ENCODE measurements at regions not wholly inside any gene's neighbourhood (a gene's known extent, or its start where the extent isn't known, plus 50 kb on each side); places are given as distances from the start of the nearest gene placed in this dataset.

DNA sequence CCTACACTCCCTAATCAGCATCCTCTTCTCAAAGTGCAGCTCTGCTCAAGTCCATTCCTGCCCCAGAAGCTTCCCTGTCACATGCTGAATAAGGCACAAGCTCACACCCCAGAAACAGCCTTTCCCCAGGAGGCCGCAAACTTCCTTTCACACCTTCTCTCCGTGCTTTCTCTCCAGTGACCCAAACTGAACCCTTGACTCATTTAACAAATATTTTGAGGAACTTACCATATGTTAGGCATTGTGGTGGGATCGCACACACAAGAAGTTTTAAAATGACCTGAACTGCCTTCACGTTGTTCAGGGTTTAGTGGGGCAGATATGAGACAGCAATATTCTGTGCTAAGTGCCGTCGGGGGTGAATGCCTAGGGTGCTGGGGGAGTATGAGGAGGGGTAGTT, 161.3 kb downstream of the INSIG2 start:
- TF ChIP-seq, protein P1, sequence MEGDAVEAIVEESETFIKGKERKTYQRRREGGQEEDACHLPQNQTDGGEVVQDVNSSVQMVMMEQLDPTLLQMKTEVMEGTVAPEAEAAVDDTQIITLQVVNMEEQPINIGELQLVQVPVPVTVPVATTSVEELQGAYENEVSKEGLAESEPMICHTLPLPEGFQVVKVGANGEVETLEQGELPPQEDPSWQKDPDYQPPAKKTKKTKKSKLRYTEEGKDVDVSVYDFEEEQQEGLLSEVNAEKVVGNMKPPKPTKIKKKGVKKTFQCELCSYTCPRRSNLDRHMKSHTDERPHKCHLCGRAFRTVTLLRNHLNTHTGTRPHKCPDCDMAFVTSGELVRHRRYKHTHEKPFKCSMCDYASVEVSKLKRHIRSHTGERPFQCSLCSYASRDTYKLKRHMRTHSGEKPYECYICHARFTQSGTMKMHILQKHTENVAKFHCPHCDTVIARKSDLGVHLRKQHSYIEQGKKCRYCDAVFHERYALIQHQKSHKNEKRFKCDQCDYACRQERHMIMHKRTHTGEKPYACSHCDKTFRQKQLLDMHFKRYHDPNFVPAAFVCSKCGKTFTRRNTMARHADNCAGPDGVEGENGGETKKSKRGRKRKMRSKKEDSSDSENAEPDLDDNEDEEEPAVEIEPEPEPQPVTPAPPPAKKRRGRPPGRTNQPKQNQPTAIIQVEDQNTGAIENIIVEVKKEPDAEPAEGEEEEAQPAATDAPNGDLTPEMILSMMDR (IDR thresholded peaks at IDR 0.05) = no peak
- no peak overlapping the region for H2AFZ ChIP-seq

DNA sequence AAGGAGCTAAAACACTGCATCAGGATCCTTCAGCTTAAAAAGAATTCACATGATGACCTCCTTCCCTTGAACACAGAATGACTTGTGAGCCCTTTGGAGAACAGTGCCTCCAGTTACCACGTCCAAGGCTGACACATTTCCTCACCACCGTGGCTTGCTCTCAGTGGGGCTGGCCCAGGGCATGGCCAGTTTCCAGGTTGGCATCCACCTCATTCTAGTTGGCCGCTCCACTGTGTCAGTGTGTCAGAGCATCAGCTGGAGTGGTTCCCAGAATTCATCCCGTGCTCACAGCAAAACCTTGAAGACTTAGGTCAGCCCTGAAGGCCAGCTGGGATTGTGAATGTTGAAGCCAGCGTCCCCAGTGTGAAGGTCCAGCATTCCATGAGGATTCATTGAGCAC, 158.5 kb downstream of the INSIG2 start:
- Histone ChIP-seq H2AFZ (no peak overlapping the region), H3K36me3 (ENCODE audit: control insufficient read depth, insufficient read depth, low read length) (no peaks in the 10 kb centered on the region), H3K9me3 (ENCODE audit: control insufficient read depth, low read length) (no peaks in the 10 kb centered on the region), H3K79me2 (no peaks in the 10 kb centered on the region), H3K27me3 (ENCODE audit: control insufficient read depth, insufficient read depth, low read length) (no peaks in the 10 kb centered on the region), H3K4me3 (ENCODE audit: low read depth, low read length) (no peak overlapping the region), H3K4me1 (no peaks in the 10 kb centered on the region), H3K9ac (no peak overlapping the region), H3K4me2 (ENCODE audit: low read length) (no peak overlapping the region), H3K27ac (no peak overlapping the region)
- TF ChIP-seq, protein P1 (IDR thresholded peaks at IDR 0.05) = no peak

More for the DNA sequence above, 161.3 kb downstream of the INSIG2 start:
- Histone ChIP-seq H3K4me1 (no peaks in the 10 kb centered on the region), H3K4me3 (ENCODE audit: low read depth, low read length) (no peak overlapping the region), H3K79me2 (no peaks in the 10 kb centered on the region), H3K9me3 (ENCODE audit: control insufficient read depth, low read length) (no peaks in the 10 kb centered on the region), H3K27me3 (ENCODE audit: control insufficient read depth, insufficient read depth, low read length) (no peaks in the 10 kb centered on the region), H3K27ac (no peak overlapping the region), H3K4me2 (ENCODE audit: low read length) (no peak overlapping the region), H3K9ac (no peak overlapping the region), H3K36me3 (ENCODE audit: control insufficient read depth, insufficient read depth, low read length) (no peaks in the 10 kb centered on the region)

DNA sequence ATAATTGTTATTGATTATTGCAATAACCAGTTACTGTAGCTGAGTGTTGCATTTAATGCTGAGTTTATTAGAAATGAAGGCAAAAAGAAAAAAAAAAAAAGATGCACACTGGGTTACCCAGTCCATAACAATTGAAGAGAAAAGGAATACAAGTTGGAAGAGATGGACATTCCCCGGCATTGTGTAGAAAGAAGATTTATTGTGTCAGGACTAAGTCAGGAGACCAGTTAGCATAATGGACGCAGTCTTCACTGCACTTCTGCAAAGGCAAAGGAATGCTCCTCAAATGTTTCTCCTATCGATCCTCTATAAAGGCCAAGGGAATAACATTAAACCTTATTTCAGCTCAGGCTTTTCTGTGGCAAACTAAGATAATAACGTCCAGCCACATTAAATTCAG, 157.8 kb downstream of the INSIG2 start:
- Histone ChIP-seq H3K36me3 (ENCODE audit: control insufficient read depth, insufficient read depth, low read length) (no peaks in the 10 kb centered on the region), H3K4me1 (no peaks in the 10 kb centered on the region), H3K9ac (no peak overlapping the region), H3K27me3 (ENCODE audit: control insufficient read depth, insufficient read depth, low read length) (no peaks in the 10 kb centered on the region), H3K79me2 (no peaks in the 10 kb centered on the region), H3K9me3 (ENCODE audit: control insufficient read depth, low read length) (no peaks in the 10 kb centered on the region), H3K4me2 (ENCODE audit: low read length) (no peak overlapping the region), H2AFZ (no peak overlapping the region), H3K4me3 (ENCODE audit: low read depth, low read length) (no peak overlapping the region), H3K27ac (no peak overlapping the region)
- TF ChIP-seq, protein P1 (IDR thresholded peaks at IDR 0.05) = no peak

DNA sequence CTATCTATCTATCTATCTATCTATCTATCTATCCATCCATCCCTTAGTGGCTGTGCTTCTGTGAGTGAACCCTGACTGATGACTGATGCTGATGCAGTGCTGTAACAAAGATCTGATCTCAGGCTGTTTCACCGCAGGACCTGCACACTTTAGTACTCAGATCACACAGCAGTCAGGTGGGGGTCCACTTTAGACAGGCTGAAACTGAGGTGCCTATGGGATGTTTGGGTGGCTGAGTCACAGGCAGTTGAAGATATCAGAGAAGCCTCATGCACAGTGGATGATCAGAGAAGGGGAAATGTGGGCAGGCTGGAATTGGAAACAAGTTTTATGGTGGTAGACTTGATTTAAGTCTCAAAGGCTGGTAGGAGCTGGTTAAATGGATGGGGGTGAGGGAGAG, 156.4 kb downstream of the INSIG2 start:
- Histone ChIP-seq H3K9me3 (ENCODE audit: control insufficient read depth, low read length) (no peaks in the 10 kb centered on the region), H3K4me3 (ENCODE audit: low read depth, low read length) (no peak overlapping the region), H2AFZ (no peak overlapping the region), H3K4me2 (ENCODE audit: low read length) (no peak overlapping the region), H3K27me3 (ENCODE audit: control insufficient read depth, insufficient read depth, low read length) (no peaks in the 10 kb centered on the region), H3K27ac (no peak overlapping the region), H3K9ac (no peak overlapping the region), H3K79me2 (no peaks in the 10 kb centered on the region), H3K4me1 (no peaks in the 10 kb centered on the region), H3K36me3 (ENCODE audit: control insufficient read depth, insufficient read depth, low read length) (no peaks in the 10 kb centered on the region)
- TF ChIP-seq, protein P1 (IDR thresholded peaks at IDR 0.05) = no peak

DNA sequence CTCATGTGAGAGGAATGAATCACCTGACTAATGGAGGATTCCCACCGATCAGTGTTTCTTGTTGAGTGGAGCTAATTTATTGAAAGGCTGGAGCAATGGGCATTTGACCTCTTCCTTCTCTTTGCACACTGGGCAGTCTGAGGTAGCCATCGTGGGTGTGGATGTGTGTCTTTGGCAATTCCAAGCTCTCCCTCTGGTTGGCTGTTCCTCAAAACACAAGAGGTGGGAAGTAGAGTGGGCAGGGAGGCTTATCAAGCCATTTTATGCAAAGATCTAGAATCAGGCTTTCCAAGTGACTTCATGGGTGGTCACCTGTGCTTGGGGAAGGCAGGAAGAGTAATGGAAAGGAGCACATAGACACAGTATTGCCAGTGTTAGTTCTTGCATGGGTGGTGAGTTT, 154.8 kb downstream of the INSIG2 start:
- TF ChIP-seq, protein P1 (IDR thresholded peaks at IDR 0.05) = no peak
- Histone ChIP-seq H3K36me3 (ENCODE audit: control insufficient read depth, insufficient read depth, low read length) (no peaks in the 10 kb centered on the region), H3K27me3 (ENCODE audit: control insufficient read depth, insufficient read depth, low read length) (no peaks in the 10 kb centered on the region), H3K79me2 (no peaks in the 10 kb centered on the region), H3K27ac (no peak overlapping the region), H3K9ac (no peak overlapping the region), H2AFZ (no peak overlapping the region), H3K9me3 (ENCODE audit: control insufficient read depth, low read length) (no peaks in the 10 kb centered on the region), H3K4me3 (ENCODE audit: low read depth, low read length) (no peak overlapping the region), H3K4me1 (no peaks in the 10 kb centered on the region), H3K4me2 (ENCODE audit: low read length) (no peak overlapping the region)

Data from parathyroid adenoma (tissue), 2 donors.